ENCODE measurements at regions not wholly inside any gene's neighbourhood (a gene's known extent, or its start where the extent isn't known, plus 50 kb on each side); places are given as distances from the start of the nearest gene placed in this dataset.

- Mint-ChIP-seq H3K4me3 (ENCODE audit: unreplicated experiment) (no peak overlapping the region), H3K27ac (ENCODE audit: unreplicated experiment) (no peak overlapping the region), H3K9me3 (ENCODE audit: low read depth) (peaks cover 6% of the 10 kb centered on the region), H3K27me3 (ENCODE audit: low read depth) (no peaks in the 10 kb centered on the region), H3K4me1 (ENCODE audit: low read depth) (peaks cover 6% of the 10 kb centered on the region), H3K36me3 (ENCODE audit: low read depth) (peaks cover 2% of the 10 kb centered on the region)
- DNase-seq (ENCODE audit: low spot score) = no peak
- no peak for TF ChIP-seq CTCF (IDR thresholded peaks at IDR 0.05)
Observed at GRCh38 chr10:78262860-78263259, 229.2 kb downstream of the RPS24 start.

- TF ChIP-seq CTCF (IDR thresholded peaks at IDR 0.05) = no peak
- peaks cover 6% of the 10 kb centered on the region for H3K4me1 Mint-ChIP-seq (ENCODE audit: low read depth)
- H3K36me3 Mint-ChIP-seq (ENCODE audit: low read depth) = peaks cover 2% of the 10 kb centered on the region
- DNase-seq (ENCODE audit: low spot score) = no peak
- H3K9me3 Mint-ChIP-seq (ENCODE audit: low read depth) = peaks cover 9% of the 10 kb centered on the region
- no peak overlapping the region for H3K4me3 Mint-ChIP-seq (ENCODE audit: unreplicated experiment)
- H3K27ac Mint-ChIP-seq (ENCODE audit: unreplicated experiment) = no peak overlapping the region
- no peaks in the 10 kb centered on the region for H3K27me3 Mint-ChIP-seq (ENCODE audit: low read depth)
Observed at GRCh38 chr10:78263521-78263988, 229.9 kb downstream of the RPS24 start.

- no peak for TF ChIP-seq CTCF (IDR thresholded peaks at IDR 0.05)
- Mint-ChIP-seq H3K9me3 (ENCODE audit: low read depth) (peaks cover 6% of the 10 kb centered on the region), H3K36me3 (ENCODE audit: low read depth) (peaks cover 2% of the 10 kb centered on the region), H3K27me3 (ENCODE audit: low read depth) (no peaks in the 10 kb centered on the region), H3K4me3 (ENCODE audit: unreplicated experiment) (no peak overlapping the region), H3K4me1 (ENCODE audit: low read depth) (peaks cover 6% of the 10 kb centered on the region), H3K27ac (ENCODE audit: unreplicated experiment) (no peak overlapping the region)
- DNase-seq (ENCODE audit: low spot score) = no peak
Observed at GRCh38 chr10:78264361-78264760, 230.7 kb downstream of the RPS24 start.

- Mint-ChIP-seq H3K27ac (ENCODE audit: unreplicated experiment) (no peak overlapping the region), H3K4me1 (ENCODE audit: low read depth) (peaks cover 6% of the 10 kb centered on the region), H3K36me3 (ENCODE audit: low read depth) (peaks cover 2% of the 10 kb centered on the region), H3K4me3 (ENCODE audit: unreplicated experiment) (no peak overlapping the region), H3K9me3 (ENCODE audit: low read depth) (peaks cover 6% of the 10 kb centered on the region), H3K27me3 (ENCODE audit: low read depth) (no peaks in the 10 kb centered on the region)
- TF ChIP-seq CTCF (IDR thresholded peaks at IDR 0.05) = no peak
- DNase-seq (ENCODE audit: low spot score) = peak; percentile 33
Observed at GRCh38 chr10:78266741-78267469, 233.2 kb downstream of the RPS24 start.

GRCh38 chr10:78267598-78267997 lies 233.9 kb downstream of the RPS24 start:
- no peak overlapping the region for H3K27ac Mint-ChIP-seq (ENCODE audit: unreplicated experiment)
- H3K4me1 Mint-ChIP-seq (ENCODE audit: low read depth) = peaks cover 6% of the 10 kb centered on the region
- peaks cover 2% of the 10 kb centered on the region for H3K36me3 Mint-ChIP-seq (ENCODE audit: low read depth)
- H3K9me3 Mint-ChIP-seq (ENCODE audit: low read depth) = peaks cover 11% of the 10 kb centered on the region
- no peak overlapping the region for H3K4me3 Mint-ChIP-seq (ENCODE audit: unreplicated experiment)
- H3K27me3 Mint-ChIP-seq (ENCODE audit: low read depth) = no peaks in the 10 kb centered on the region
- no peak for TF ChIP-seq CTCF (IDR thresholded peaks at IDR 0.05)
- no peak for DNase-seq (ENCODE audit: low spot score)
